GM13977 (cell line): ENCODE measurements at regions not wholly inside any gene's neighbourhood (a gene's known extent, or its start where the extent isn't known, plus 50 kb on each side); places are given as distances from the start of the nearest gene placed in this dataset.

Experiments used
- DNase-seq: peaks from one replicate; pipeline ENCODE4 v3.0.0; 2012; ENCODE audit warnings: low spot score
- CTCF ChIP-seq: IDR thresholded peaks from 2 replicates; pipeline ENCODE4 v1.5.1; 2012; ENCODE audit warnings: mild to moderate bottlenecking, control low read depth; ENCODE audit not compliant: insufficient read depth; ENCODE audit errors: extremely low read depth, missing control alignments
- in situ Hi-C: fragments of 300-500 bp; cut with MboI; formaldehyde crosslinking; loops from one replicate; pipeline ENCODE4 v1.12.0; 2022; ENCODE audit warnings: low sequenced_read_pairs, low pct_unique_long_range_greater_than_20kb, mixed read lengths, inconsistent platforms; ENCODE audit not compliant: unreplicated experiment

- TF ChIP-seq CTCF: no peak
- in situ Hi-C loops: no loop called here
- DNase-seq: no peak
Observed at GRCh38 chrX:39396358-39396995, 595.2 kb downstream of the MID1IP1 start.

- no peak for TF ChIP-seq CTCF
- DNase-seq: no peak
- in situ Hi-C loops: no loop called here
Observed at GRCh38 chrX:39397561-39398199, 596.4 kb downstream of the MID1IP1 start.

GRCh38 chrX:39398215-39398962 lies 597.1 kb downstream of the MID1IP1 start:
- in situ Hi-C loops: no loop called here
- TF ChIP-seq CTCF: no peak
- no peak for DNase-seq

GRCh38 chrX:39398963-39399261 lies 597.7 kb downstream of the MID1IP1 start:
- in situ Hi-C loops: no loop called here
- no peak for DNase-seq
- no peak for TF ChIP-seq CTCF

- TF ChIP-seq CTCF: no peak
Observed at GRCh38 chrX:39399387-39399786, 598.1 kb downstream of the MID1IP1 start.

GRCh38 chrX:39401483-39402110 lies 600.3 kb downstream of the MID1IP1 start:
- no peak for TF ChIP-seq CTCF
- in situ Hi-C loops: no loop called here
- no peak for DNase-seq

More at GRCh38 chrX:39399387-39399786, 598.1 kb downstream of the MID1IP1 start:
- in situ Hi-C loops: no loop called here
- no peak for DNase-seq
